HS-5 (cell line): ENCODE measurements at regions not wholly inside any gene's neighbourhood (a gene's known extent, or its start where the extent isn't known, plus 50 kb on each side); places are given as distances from the start of the nearest gene placed in this dataset.
"Not testable (repeated sequence)": the region's sequence is repeated elsewhere in the genome, so short reads cannot be mapped to it uniquely, and the experiment has no call there.

Experiments
- DNase-seq: peaks from one replicate; pipeline ENCODE4 v3.0.0-alpha.2; 2012; ENCODE audit warnings: low read depth

DNA sequence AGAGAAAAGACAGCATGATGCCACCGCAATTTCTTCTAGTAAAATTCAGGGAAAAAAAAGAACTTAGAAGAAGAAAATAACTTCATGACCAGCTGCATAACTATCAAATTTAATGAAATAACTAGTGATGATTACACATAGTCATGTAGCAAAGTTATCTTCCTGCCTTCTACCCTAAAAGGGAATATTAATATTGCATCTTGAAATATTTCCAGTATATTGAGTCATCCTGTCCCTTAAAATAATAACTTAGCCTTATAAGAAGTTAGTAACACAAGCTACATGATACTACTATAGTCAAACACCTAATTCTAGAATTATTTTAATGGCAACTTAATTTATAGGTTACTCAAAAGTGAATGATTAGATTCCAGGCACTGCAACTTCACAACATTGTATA lies 289.2 kb downstream of the KLF12 start:
- DNase-seq, result no peak

- DNase-seq, result no peak
Measured at GRCh38 chr13:73842626-73843025, 291.6 kb downstream of the KLF12 start.

- DNase-seq, result no peak
Measured at GRCh38 chr13:73842184-73842583, 292.0 kb downstream of the KLF12 start.

DNA sequence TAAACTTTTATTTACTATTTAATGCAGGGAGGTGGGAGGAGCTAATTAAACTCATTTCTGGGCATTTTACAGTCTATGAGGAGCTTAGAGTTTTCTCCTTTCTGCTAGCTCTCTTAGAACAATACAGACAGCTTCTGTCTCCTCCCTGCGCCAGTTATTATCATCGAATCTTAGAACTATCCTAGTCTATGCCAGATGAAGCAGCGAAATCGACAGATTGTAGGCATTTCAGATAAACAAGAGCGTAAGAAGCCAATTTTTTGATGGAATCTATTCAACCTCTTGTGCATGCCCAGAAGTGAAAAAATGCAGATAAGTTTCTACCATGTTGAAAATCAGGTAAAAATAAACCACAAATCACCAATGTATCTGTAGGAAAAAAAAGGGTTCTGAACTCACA lies 297.1 kb downstream of the KLF12 start:
- no peak for DNase-seq

- DNase-seq, result peak; percentile 14
Measured at GRCh38 chr13:73835138-73835721, 299.0 kb downstream of the KLF12 start.

GRCh38 chr13:73833325-73834070 lies 300.7 kb downstream of the KLF12 start:
- DNase-seq, result no peak

GRCh38 chr13:73832825-73833224 lies 301.4 kb downstream of the KLF12 start:
- no peak for DNase-seq

DNA sequence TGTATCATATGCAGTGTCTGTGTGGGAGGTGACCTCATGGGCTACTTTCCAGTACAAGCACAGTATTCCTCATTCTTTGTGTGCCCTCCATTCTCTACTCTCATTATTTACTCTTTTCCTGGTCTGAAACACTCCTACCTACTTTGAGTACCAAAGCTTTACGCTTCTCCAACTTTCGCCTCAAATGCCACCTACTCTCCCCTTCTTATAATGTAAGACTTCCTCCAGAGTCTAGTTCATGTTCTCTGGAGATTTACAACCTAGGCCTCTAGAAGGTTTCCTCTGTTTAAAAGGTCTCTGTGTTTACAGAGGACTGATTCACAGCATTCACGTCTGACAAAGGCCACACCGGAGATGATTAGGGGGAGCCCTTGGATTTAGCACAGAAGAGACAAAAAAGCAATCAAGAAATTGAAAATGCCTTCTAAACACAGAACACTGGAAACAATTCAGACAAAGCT lies 302.0 kb downstream of the KLF12 start:
- DNase-seq, result no peak

DNA sequence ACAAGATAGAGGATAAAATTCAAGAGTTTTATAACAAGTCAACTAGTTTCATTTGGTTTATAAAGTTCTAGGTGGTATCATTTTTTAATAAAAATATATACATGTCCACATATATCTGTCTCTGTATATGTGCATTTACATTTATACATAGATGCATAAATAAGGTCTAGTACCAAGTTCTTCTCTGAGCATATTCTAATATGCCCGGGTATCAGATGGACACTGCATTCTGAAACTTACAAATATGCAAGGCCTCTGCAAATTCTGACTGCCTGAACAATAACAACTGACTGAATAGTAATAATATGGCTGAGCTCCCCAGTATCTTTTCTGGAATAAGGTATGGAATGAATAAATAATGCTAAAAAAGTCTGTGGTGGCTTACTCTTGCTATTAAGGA lies 304.8 kb downstream of the KLF12 start:
- DNase-seq, result no peak

GRCh38 chr13:73828811-73829210 lies 305.4 kb downstream of the KLF12 start:
- no peak for DNase-seq

GRCh38 chr13:73827434-73827833 lies 306.8 kb downstream of the KLF12 start:
- no peak for DNase-seq

DNA sequence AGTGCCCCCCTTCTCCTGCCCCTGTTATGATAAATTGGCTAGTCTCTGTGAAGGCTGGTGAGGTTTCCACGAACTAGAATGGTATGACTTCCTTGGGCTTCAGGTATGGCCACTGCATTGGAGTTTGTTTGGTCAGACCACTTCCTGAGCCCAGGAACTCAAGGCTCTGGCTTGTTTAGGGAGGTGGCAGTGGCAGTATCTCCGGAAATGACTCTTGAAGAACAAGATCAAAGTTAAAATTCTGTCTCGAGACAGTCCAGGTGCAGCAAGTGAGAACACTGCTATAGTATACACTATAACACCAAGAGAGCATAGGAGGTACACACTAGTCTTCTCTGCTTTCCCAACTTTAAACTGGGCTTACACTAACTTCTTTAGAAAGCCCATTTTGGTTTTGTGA lies 309.1 kb downstream of the KLF12 start:
- no peak for DNase-seq

GRCh38 chr13:73822668-73823592 lies 311.3 kb downstream of the KLF12 start:
- DNase-seq, result no peak

DNA sequence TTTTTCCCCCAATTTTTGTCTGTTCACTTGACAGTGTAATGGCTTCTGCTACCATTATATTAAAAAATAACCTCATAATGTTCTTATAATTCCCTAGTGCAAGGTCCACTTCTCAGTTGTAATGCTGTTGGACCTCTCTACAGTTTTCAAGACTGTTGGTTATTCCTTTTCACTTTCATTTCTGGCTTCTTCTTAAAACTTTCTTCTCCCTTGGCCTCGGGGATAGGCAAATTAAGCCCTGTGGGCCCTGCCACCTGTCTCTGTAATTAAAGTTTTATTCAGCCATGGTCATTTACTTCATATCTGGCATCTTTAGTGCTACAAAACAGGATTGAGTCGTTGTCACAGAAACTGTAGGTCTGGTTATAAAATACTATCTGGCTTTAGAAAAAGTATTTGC lies 313.5 kb downstream of the KLF12 start:
- no peak for DNase-seq

- DNase-seq, result no peak
Measured at GRCh38 chr13:73820285-73820684, 313.9 kb downstream of the KLF12 start.

GRCh38 chr13:73819711-73820110 lies 314.5 kb downstream of the KLF12 start:
- DNase-seq, result no peak

DNA sequence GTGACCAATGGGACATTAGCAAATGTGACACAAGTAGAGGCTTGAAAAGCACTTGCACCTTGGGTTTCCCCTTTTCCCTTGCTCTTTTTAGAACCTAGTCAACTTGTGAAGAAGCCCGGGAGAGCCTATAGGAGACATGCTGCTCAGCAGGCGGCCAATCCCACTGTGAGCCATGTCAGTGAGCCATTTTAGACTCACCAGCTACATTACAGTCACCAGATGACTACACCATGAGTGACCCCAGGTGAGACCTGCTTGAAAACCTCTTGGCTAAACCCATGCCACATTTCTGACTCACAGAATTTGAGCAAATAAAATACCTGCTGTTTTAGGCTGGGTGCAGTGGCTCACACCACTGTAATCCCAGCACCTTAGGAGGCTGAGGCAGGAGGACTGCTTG lies 317.5 kb downstream of the KLF12 start:
- no peak for DNase-seq

DNA sequence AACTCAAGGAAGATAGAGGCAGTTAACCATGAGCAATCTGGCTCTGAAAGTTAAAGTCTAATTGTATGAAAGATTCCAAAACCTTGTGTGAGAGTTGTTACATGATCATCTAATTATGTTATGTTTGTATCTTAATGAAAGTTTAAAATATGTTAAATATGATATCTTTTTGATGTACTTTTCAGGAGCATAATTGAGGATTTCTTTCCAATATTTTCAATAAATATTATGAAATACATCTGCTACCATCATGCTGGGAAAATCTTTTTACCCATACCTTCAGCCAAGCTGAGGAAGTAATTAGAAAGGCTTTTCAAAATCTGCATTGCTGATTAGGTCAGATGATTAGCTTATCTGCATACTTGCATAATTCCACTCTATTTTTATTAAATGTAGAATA lies 318.4 kb downstream of the KLF12 start:
- DNase-seq, result no peak

DNA sequence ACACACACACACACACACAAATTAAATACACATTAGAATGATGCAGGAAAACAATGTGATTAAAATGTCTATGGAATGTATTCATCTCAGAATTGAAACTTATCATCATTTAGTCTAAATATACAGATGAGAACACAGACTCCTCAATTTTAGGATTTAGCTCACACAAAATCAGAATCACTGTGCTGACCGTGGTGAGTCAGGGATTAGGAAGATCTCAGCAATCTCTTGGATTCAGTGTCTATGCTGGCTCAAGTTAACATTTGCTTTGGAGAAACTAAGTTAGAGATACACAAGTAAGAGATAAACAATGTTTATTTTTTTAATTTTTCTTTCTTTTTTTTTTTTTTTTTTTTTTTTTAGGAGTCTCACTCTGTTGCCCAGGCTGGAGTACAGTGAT lies 323.6 kb downstream of the KLF12 start:
- no peak for DNase-seq

GRCh38 chr13:73809561-73809960 lies 324.6 kb downstream of the KLF12 start:
- DNase-seq, result no peak

GRCh38 chr13:73808318-73808717 lies 325.9 kb downstream of the KLF12 start:
- no peak for DNase-seq

DNA sequence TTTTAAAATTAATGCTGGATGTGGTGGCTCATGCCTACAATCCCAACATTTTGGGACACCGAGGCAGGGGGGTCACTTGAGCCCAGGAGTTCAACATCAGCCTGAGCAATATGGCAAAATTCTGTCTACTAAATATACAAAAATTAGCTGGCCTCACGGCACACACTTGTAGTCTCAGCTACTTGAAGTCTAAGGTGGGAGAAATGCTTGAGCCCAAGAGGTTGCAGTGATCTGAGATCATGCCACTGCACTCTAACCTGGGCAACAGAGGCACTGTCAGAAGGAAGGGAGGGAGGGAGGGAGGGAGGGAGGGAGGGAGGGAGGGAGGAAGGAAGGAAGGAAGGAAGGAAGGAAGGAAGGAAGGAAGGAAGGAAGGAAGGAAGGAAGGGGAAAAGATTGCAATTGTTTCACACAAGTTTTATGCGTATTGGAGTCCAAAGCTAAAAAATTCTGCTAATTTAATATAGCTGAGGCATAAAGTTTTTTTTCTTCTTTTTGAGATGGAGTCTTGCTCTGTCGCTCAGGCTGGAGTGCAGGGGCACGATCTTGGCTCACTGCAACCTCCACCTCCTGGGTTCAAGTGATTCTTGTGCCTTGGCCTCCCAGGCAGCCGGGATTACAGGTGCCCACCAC lies 328.8 kb downstream of the KLF12 start:
- DNase-seq, result not testable (repeated sequence)
